Peyer's patch (tissue), 4 donors: ENCODE measurements at regions not wholly inside any gene's neighbourhood (a gene's known extent, or its start where the extent isn't known, plus 50 kb on each side); places are given as distances from the start of the nearest gene placed in this dataset.

Source experiments
- POLR2A ChIP-seq, 2 donors: fragments of 450-650 bp; IDR thresholded peaks; one replicate each; pipeline ENCODE4 v1.5.1; 2017; ENCODE audit warnings: antibody characterized with exemption in 2 of 2, mild to moderate bottlenecking in 2 of 2, moderate library complexity in 2 of 2
- TF ChIP-seq, protein P1 (sequence below), 6 experiments: fragments of 450-650 bp in 4 of 6; fragments of 200-600 bp in 2 of 6; sonication (generic) in 1 of 6; IDR thresholded peaks; one replicate each; pipeline ENCODE4 v1.5.1; 2017 to 2019; ENCODE audit warnings: antibody characterized with exemption in 6 of 6, mild to moderate bottlenecking in 3 of 6, moderate library complexity in 1 of 6

DNA sequence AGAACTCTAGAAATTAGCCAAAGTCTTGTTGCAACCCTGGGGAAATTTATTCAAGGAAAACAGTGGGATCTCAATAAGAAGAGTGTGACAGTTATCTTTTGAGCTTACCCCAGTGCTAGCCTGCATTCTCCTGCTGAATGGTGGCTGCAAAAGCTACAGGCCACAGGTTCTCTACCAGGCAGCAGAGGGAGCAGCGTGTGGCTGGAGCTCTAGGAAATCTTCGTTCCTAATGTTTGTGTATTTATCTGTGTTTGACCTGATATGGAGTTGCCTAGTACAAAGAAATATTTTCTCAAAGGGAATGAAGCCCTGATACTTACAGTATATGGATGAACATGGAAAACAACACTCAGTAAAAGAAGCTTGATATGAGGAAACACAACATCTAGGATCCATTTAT, 1100.6 kb downstream of the NLGN4Y start:
- TF ChIP-seq, protein P1, sequence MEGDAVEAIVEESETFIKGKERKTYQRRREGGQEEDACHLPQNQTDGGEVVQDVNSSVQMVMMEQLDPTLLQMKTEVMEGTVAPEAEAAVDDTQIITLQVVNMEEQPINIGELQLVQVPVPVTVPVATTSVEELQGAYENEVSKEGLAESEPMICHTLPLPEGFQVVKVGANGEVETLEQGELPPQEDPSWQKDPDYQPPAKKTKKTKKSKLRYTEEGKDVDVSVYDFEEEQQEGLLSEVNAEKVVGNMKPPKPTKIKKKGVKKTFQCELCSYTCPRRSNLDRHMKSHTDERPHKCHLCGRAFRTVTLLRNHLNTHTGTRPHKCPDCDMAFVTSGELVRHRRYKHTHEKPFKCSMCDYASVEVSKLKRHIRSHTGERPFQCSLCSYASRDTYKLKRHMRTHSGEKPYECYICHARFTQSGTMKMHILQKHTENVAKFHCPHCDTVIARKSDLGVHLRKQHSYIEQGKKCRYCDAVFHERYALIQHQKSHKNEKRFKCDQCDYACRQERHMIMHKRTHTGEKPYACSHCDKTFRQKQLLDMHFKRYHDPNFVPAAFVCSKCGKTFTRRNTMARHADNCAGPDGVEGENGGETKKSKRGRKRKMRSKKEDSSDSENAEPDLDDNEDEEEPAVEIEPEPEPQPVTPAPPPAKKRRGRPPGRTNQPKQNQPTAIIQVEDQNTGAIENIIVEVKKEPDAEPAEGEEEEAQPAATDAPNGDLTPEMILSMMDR (IDR thresholded peaks at IDR 0.05), result no peak
- no peak for TF ChIP-seq POLR2A (IDR thresholded peaks at IDR 0.05)
